COR-L47 (cell line): ENCODE measurements at regions not wholly inside any gene's neighbourhood (a gene's known extent, or its start where the extent isn't known, plus 50 kb on each side); places are given as distances from the start of the nearest gene placed in this dataset.
"Not testable (repeated sequence)": the region's sequence is repeated elsewhere in the genome, so short reads cannot be mapped to it uniquely, and the experiment has no call there.

Experiments
- DNase-seq: peaks from one replicate; lab custom pipeline; 2025; lab: John Stamatoyannopoulos, UW

- no peak for DNase-seq
These were observed 458.3 kb upstream of the SYT4 start for GRCh38 chr18:43735570-43735969.

- DNase-seq, result no peak
These were observed 467.9 kb upstream of the SYT4 start for GRCh38 chr18:43744960-43745745.

- DNase-seq, result no peak
These were observed 473.9 kb upstream of the SYT4 start for GRCh38 chr18:43751203-43751602.

- no peak for DNase-seq
These were observed 474.5 kb upstream of the SYT4 start for GRCh38 chr18:43751835-43752234.

- DNase-seq, result no peak
These were observed 480.0 kb upstream of the SYT4 start for GRCh38 chr18:43757273-43757672.

- DNase-seq, result no peak
These were observed 481.4 kb upstream of the SYT4 start for GRCh38 chr18:43758734-43759133.

- DNase-seq, result no peak
These were observed 482.7 kb upstream of the SYT4 start for GRCh38 chr18:43760010-43760409.

GRCh38 chr18:43772907-43773306 lies 495.6 kb upstream of the SYT4 start:
- no peak for DNase-seq

GRCh38 chr18:43774497-43774896 lies 497.2 kb upstream of the SYT4 start:
- DNase-seq, result no peak

GRCh38 chr18:43775591-43775990 lies 498.3 kb upstream of the SYT4 start:
- no peak for DNase-seq

- DNase-seq, result no peak
These were observed 499.7 kb upstream of the SYT4 start for GRCh38 chr18:43776997-43777396.

- DNase-seq, result no peak
These were observed 500.5 kb upstream of the SYT4 start for GRCh38 chr18:43777636-43778304.

- DNase-seq, result no peak
These were observed 503.6 kb upstream of the SYT4 start for GRCh38 chr18:43780782-43781340.

- DNase-seq, result no peak
These were observed 507.9 kb upstream of the SYT4 start for GRCh38 chr18:43785158-43785557.

GRCh38 chr18:43786893-43787292 lies 509.6 kb upstream of the SYT4 start:
- DNase-seq, result no peak

- DNase-seq, result not testable (repeated sequence)
These were observed 510.4 kb upstream of the SYT4 start for GRCh38 chr18:43787721-43788120.

- DNase-seq, result peak; percentile 68
These were observed 512.1 kb upstream of the SYT4 start for GRCh38 chr18:43789234-43790000.

- DNase-seq, result no peak
These were observed 516.6 kb upstream of the SYT4 start for GRCh38 chr18:43793910-43794309.

- no peak for DNase-seq
These were observed 517.1 kb upstream of the SYT4 start for GRCh38 chr18:43794363-43794762.

- DNase-seq, result no peak
These were observed 520.1 kb upstream of the SYT4 start for GRCh38 chr18:43797347-43797746.

GRCh38 chr18:43800584-43800983 lies 523.3 kb upstream of the SYT4 start:
- DNase-seq, result no peak

GRCh38 chr18:43805646-43806194 lies 528.4 kb upstream of the SYT4 start:
- no peak for DNase-seq
